HCT116 (cell line): ENCODE measurements at regions not wholly inside any gene's neighbourhood (a gene's known extent, or its start where the extent isn't known, plus 50 kb on each side); places are given as distances from the start of the nearest gene placed in this dataset.

ENCODE experiments used
- ATAC-seq: fragments of 200-7000 bp; cut with Tn5 transposase; 2 replicates; pipeline ENCODE4 v1.9.1; 2020; ENCODE audit warnings: mild to moderate bottlenecking, moderate library complexity
- BruUV-seq: library from RNA; stranded (reverse); fragments of 400-500 nt; replicated peaks from 2 replicates; lab custom pipeline; 2021; lab: Mats Ljungman, UMichigan
- CTCF ChIA-PET: fragments of 300-600 bp; sonication (Branson Sonifier 250); formaldehyde crosslinking; loops from one replicate; lab custom pipeline; 2021; ENCODE audit warnings: antibody characterized with exemption; lab: Charles Lee
- POLR2A ChIA-PET: fragments of 300-600, 350-600 bp; sonication (Branson Sonifier 250); formaldehyde crosslinking; loops from one replicate; lab custom pipeline; 2021; ENCODE audit warnings: antibody characterized with exemption; lab: Charles Lee
- RAD21 ChIA-PET, 2 experiments: fragments of 300-600 bp; sonication (Branson Sonifier 250); formaldehyde crosslinking; loops; one replicate each; lab custom pipeline; 2023; ENCODE audit warnings: low total read pairs in 2 of 2; ENCODE audit not compliant: uncharacterized antibody in 2 of 2, unreplicated experiment in 2 of 2, low non-redundant PET in 1 of 2; lab: Charles Lee
- DNase-seq: peaks from one replicate; pipeline ENCODE4 v3.0.0-alpha.2; 2010; ENCODE audit warnings: low read depth, low spot score
- H2AFZ ChIP-seq: fragments of 200-600 bp; shearing (Covaris generic), sonication (generic); 2 replicates; pipeline ENCODE4 v1.6.1; 2017; ENCODE audit warnings: low read depth, mixed run types, mixed read lengths, antibody characterized with exemption, low read length; ENCODE audit not compliant: poor library complexity, severe bottlenecking
- H3K27ac ChIP-seq: 2 replicates; pipeline ENCODE4 v1.5.1; 2012; ENCODE audit warnings: low read depth, low read length
- H3K27me3 ChIP-seq: fragments of 200-600 bp; sonication (generic); 2 replicates; pipeline ENCODE4 v1.6.1; 2016; ENCODE audit warnings: mixed run types, low read length, mixed read lengths; ENCODE audit not compliant: insufficient read depth
- H3K36me3 ChIP-seq, 2 experiments: fragments of 200-500 bp in 1 of 2; fragments of 200-600 bp in 1 of 2; sonication (Bioruptor generic) in 1 of 2; sonication (generic) in 1 of 2; 2 replicates each; pipeline versions ENCODE4 v1.5.1 to v1.6.1; 2014 to 2016; ENCODE audit warnings: low read length in 2 of 2, inconsistent platforms in 1 of 2, mixed read lengths in 1 of 2, mixed run types in 1 of 2; ENCODE audit not compliant: insufficient read depth in 2 of 2, control insufficient read depth in 1 of 2
- H3K4me1 ChIP-seq, 2 experiments: fragments of 200-600 bp in 1 of 2; sonication (generic) in 1 of 2; 2 replicates each; pipeline versions ENCODE4 v1.5.1 to v1.6.1; 2012 to 2017; ENCODE audit warnings: low read length in 2 of 2, inconsistent platforms in 1 of 2, mild to moderate bottlenecking in 1 of 2, mixed read lengths in 1 of 2, mixed run types in 1 of 2, moderate library complexity in 1 of 2; ENCODE audit not compliant: insufficient read depth in 2 of 2, control insufficient read depth in 1 of 2
- H3K4me2 ChIP-seq: fragments of 200-600 bp; sonication (generic); 2 replicates; pipeline ENCODE4 v1.6.1; 2017; ENCODE audit warnings: mixed run types, low read length, mixed read lengths
- H3K4me3 ChIP-seq, 2 experiments: fragments of 200-600 bp in 1 of 2; sonication (generic) in 1 of 2; replicated peaks in 1 of 2; 2 replicates each; pipeline ENCODE4 v1.5.1; 2011 to 2016; ENCODE audit warnings: low read length in 2 of 2, control low read depth in 1 of 2, low read depth in 1 of 2, mild to moderate bottlenecking in 1 of 2, mixed read lengths in 1 of 2, mixed run types in 1 of 2
- H3K79me2 ChIP-seq: fragments of 200-600 bp; sonication (generic); 2 replicates; pipeline ENCODE4 v1.6.1; 2017; ENCODE audit warnings: mild to moderate bottlenecking, mixed run types, low read length, moderate library complexity, mixed read lengths; ENCODE audit not compliant: insufficient read depth
- H3K9ac ChIP-seq: fragments of 200-600 bp; sonication (generic); 2 replicates; pipeline ENCODE4 v1.6.1; 2016; ENCODE audit warnings: low read length, mixed read lengths
- H3K9me2 ChIP-seq: fragments of 200-600 bp; sonication (generic), shearing (Covaris generic); 2 replicates; pipeline ENCODE4 v1.6.1; 2017; ENCODE audit warnings: mixed run types, mild to moderate bottlenecking, moderate library complexity; ENCODE audit not compliant: insufficient read depth
- H3K9me3 ChIP-seq, 2 experiments: fragments of 200-500 bp in 1 of 2; fragments of 200-600 bp in 1 of 2; sonication (Bioruptor generic) in 1 of 2; sonication (generic) in 1 of 2; 2 replicates each; pipeline ENCODE4 v1.6.1; 2014 to 2017; ENCODE audit warnings: low read length in 2 of 2, mixed read lengths in 2 of 2, inconsistent platforms in 1 of 2, low read depth in 1 of 2, mild to moderate bottlenecking in 1 of 2, mixed run types in 1 of 2, moderate library complexity in 1 of 2; ENCODE audit not compliant: control insufficient read depth in 1 of 2, insufficient read depth in 1 of 2
- H4K20me1 ChIP-seq: fragments of 200-600 bp; sonication (generic), shearing (Covaris generic); 2 replicates; pipeline ENCODE4 v1.6.1; 2017; ENCODE audit warnings: mixed run types, mild to moderate bottlenecking, moderate library complexity; ENCODE audit not compliant: insufficient read depth
- ATF3 ChIP-seq: IDR thresholded peaks from 2 replicates; pipeline ENCODE4 v1.6.1; 2012
- CBX3 ChIP-seq: IDR thresholded peaks from 2 replicates; pipeline ENCODE4 v1.6.1; 2012; ENCODE audit warnings: low read depth
- CTCF ChIP-seq, 3 experiments: fragments of 200-600 bp in 1 of 3; sonication (generic) in 1 of 3; IDR thresholded peaks in 2 of 3; conservative IDR thresholded peaks in 1 of 3; 2 replicates each; pipeline ENCODE4 v1.5.1; 2012 to 2017; ENCODE audit warnings: low read depth in 2 of 3, low read length in 2 of 3, antibody characterized with exemption in 1 of 3, borderline replicate concordance in 1 of 3, control low read depth in 1 of 3, mild to moderate bottlenecking in 1 of 3, mixed read lengths in 1 of 3, mixed run types in 1 of 3, moderate library complexity in 1 of 3; ENCODE audit not compliant: insufficient read depth in 1 of 3
- ELF1 ChIP-seq: IDR thresholded peaks from 2 replicates; pipeline ENCODE4 v1.6.1; 2012; ENCODE audit warnings: low read depth, borderline replicate concordance
- EZH2 ChIP-seq: fragments of 200-600 bp; sonication (generic); IDR thresholded peaks from 2 replicates; pipeline ENCODE4 v1.6.1; 2017; ENCODE audit warnings: antibody characterized with exemption, mixed run types
- EZH2phosphoT487 ChIP-seq: fragments of 200-600 bp; IDR thresholded peaks from 2 replicates; pipeline ENCODE4 v1.6.1; 2018; ENCODE audit warnings: antibody characterized with exemption, borderline replicate concordance
- FOSL1 ChIP-seq: IDR thresholded peaks from 2 replicates; pipeline ENCODE4 v1.6.1; 2012; ENCODE audit warnings: low read depth
- JUND ChIP-seq: IDR thresholded peaks from 2 replicates; pipeline ENCODE4 v1.6.1; 2012
- POLR2AphosphoS5 ChIP-seq: IDR thresholded peaks from 2 replicates; pipeline ENCODE4 v1.6.1; 2011; ENCODE audit warnings: mild to moderate bottlenecking, low read depth, low read length, moderate library complexity
- RAD21 ChIP-seq: IDR thresholded peaks from 2 replicates; pipeline ENCODE4 v1.6.1; 2012; ENCODE audit warnings: low read depth, mild to moderate bottlenecking
- SP1 ChIP-seq: IDR thresholded peaks from 2 replicates; pipeline ENCODE4 v1.6.1; 2012; ENCODE audit warnings: low read depth
- TCF7L2 ChIP-seq: IDR thresholded peaks from 2 replicates; pipeline ENCODE4 v1.7.0; 2011; ENCODE audit warnings: borderline replicate concordance, inconsistent platforms; ENCODE audit not compliant: insufficient read depth, insufficient read length; ENCODE audit errors: extremely low read depth
- YY1 ChIP-seq: IDR thresholded peaks from 2 replicates; pipeline ENCODE4 v1.6.1; 2011; ENCODE audit warnings: low read length, low read depth, moderate library complexity, mild to moderate bottlenecking; ENCODE audit not compliant: insufficient replicate concordance; ENCODE audit errors: extremely low read depth
- ZBTB33 ChIP-seq: IDR thresholded peaks from 2 replicates; pipeline ENCODE4 v1.6.1; 2011; ENCODE audit warnings: mild to moderate bottlenecking, low read length, moderate library complexity; ENCODE audit not compliant: insufficient replicate concordance; ENCODE audit errors: extremely low read depth
- ZNF274 ChIP-seq: fragments of 200-500 bp; sonication (Bioruptor generic); IDR thresholded peaks from 2 replicates; pipeline ENCODE4 v1.6.1; 2014; ENCODE audit warnings: mild to moderate bottlenecking, low read depth, low read length, inconsistent platforms
- intact Hi-C: fragments of 100-400 bp; cut with micrococcal nuclease; formaldehyde crosslinking; loops from 2 replicates; pipeline ENCODE4 v1.10.0; 2022
- TF ChIP-seq, protein P1 (sequence below): IDR thresholded peaks from 2 replicates; pipeline ENCODE4 v1.6.1; 2012

GRCh38 chr7:109259151-109259550 lies 689.5 kb downstream of the DNAJB9 start:
- intact Hi-C loops, result no loop called here
- Histone ChIP-seq H3K36me3 (no peaks in the 10 kb centered on the region), H3K9me2 (no peaks in the 10 kb centered on the region)
- no peak for DNase-seq
- no TSS peak for BruUV-seq
- TF ChIP-seq ZNF274, result no peak
- TF ChIP-seq TCF7L2, result no peak
- TF ChIP-seq RAD21, result no peak
- TF ChIP-seq EZH2, result no peak
- no peak for TF ChIP-seq SP1
- no peak for TF ChIP-seq CBX3
- TF ChIP-seq CTCF (IDR thresholded peaks at IDR 0.05 in 2 of 3, conservative IDR thresholded peaks at IDR 0.05 in 1 of 3; ENCODE audit: borderline replicate concordance in 1 of 3, insufficient read depth in 1 of 3, low read depth in 2 of 3, low read length in 2 of 3), result no peak
- no peak for TF ChIP-seq ATF3
- TF ChIP-seq, all 23 proteins: peak for 0
- ChIA-PET RAD21 (no interaction called here), CTCF (no interaction called here), POLR2A (no interaction called here)
- no peak for ATAC-seq
- H2AFZ ChIP-seq, result no peak overlapping the region
- no peak overlapping the region for H3K4me2 ChIP-seq
- H3K79me2 ChIP-seq, result no peaks in the 10 kb centered on the region
- H3K27me3 ChIP-seq, result no peaks in the 10 kb centered on the region
- H3K4me1 ChIP-seq, result no peaks in the 10 kb centered on the region
- no peak overlapping the region for H3K27ac ChIP-seq
- H3K9me3 ChIP-seq, result no peaks in the 10 kb centered on the region
- H3K4me3 ChIP-seq, result no peak overlapping the region
- H3K9ac ChIP-seq, result no peak overlapping the region
- H4K20me1 ChIP-seq, result no peaks in the 10 kb centered on the region

DNA sequence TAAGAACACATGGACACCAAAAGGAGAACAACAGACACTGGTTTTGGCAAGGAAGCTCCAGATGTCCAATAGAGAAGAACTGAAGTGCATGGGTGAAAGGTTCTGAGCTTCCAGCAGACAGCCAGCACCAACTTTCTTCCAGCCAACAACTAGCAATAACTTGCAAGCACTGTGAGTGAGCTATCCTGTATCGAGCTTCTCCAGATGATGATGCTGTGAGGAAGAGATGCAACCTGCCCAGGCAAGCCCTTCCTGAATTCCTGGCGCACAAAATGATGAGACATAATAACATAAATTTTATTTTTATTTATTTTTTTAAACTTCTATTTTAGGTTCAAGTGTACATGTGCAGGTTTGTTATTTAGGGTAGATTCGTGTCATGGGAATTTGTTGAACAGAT lies 692.1 kb downstream of the DNAJB9 start:
- H3K4me3 ChIP-seq, result no peak overlapping the region
- POLR2A ChIA-PET, result no interaction called here
- TF ChIP-seq, protein P1, sequence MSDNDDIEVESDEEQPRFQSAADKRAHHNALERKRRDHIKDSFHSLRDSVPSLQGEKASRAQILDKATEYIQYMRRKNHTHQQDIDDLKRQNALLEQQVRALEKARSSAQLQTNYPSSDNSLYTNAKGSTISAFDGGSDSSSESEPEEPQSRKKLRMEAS, result no peak
- TF ChIP-seq SP1 (no peak), POLR2AphosphoS5 (no peak), EZH2phosphoT487 (no peak), ZBTB33 (no peak), JUND (no peak), ELF1 (no peak), ATF3 (no peak), ZNF274 (no peak), TCF7L2 (no peak), FOSL1 (no peak), YY1 (no peak)

More for the DNA sequence above, 692.1 kb downstream of the DNAJB9 start:
- RAD21 ChIA-PET, result no interaction called here
- no peak overlapping the region for H3K9ac ChIP-seq
- H3K9me2 ChIP-seq, result no peaks in the 10 kb centered on the region
- H3K27ac ChIP-seq, result no peak overlapping the region
- no TSS peak for BruUV-seq
- no peaks in the 10 kb centered on the region for H3K9me3 ChIP-seq
- H3K36me3 ChIP-seq, result no peaks in the 10 kb centered on the region
- H4K20me1 ChIP-seq, result no peaks in the 10 kb centered on the region
- DNase-seq, result no peak
- CTCF ChIA-PET, result no interaction called here
- intact Hi-C loops, result no loop called here
- no peak overlapping the region for H2AFZ ChIP-seq
- no peak for ATAC-seq
- H3K79me2 ChIP-seq, result no peaks in the 10 kb centered on the region
- H3K4me1 ChIP-seq, result no peaks in the 10 kb centered on the region
- no peak overlapping the region for H3K4me2 ChIP-seq
- no peaks in the 10 kb centered on the region for H3K27me3 ChIP-seq
